Left cardiac atrium (tissue), 4 donors: ENCODE measurements at regions not wholly inside any gene's neighbourhood (a gene's known extent, or its start where the extent isn't known, plus 50 kb on each side); places are given as distances from the start of the nearest gene placed in this dataset.
"Not testable (repeated sequence)": the region's sequence is repeated elsewhere in the genome, so short reads cannot be mapped to it uniquely, and the experiment has no call there.

Experiments used
- ATAC-seq, 2 donors: fragments of 200-7000 bp; cut with Tn5 transposase; one replicate each; pipeline ENCODE4 v1.9.1; 2020; ENCODE audit warnings: mild to moderate bottlenecking in 2 of 2, moderate library complexity in 2 of 2
- DNase-seq: peaks from one replicate; pipeline ENCODE4 v3.0.0-alpha.2; 2020
- intact Hi-C, 2 donors: fragments of 100-400 bp; cut with DNase I; formaldehyde crosslinking; loops; one replicate each; pipeline versions ENCODE4 v1.14.1 to v1.15.1; 2022 to 2023
- donor health status: DM: no; HTN: yes; CAD: no.
- donor health status: DM: no; HTN: yes; CAD: no; lungs with severe emphysema.
- donor health status: DM: yes; HTN: yes; CAD: no.
- donor health status: Dilated cardiomyopathy.

DNA sequence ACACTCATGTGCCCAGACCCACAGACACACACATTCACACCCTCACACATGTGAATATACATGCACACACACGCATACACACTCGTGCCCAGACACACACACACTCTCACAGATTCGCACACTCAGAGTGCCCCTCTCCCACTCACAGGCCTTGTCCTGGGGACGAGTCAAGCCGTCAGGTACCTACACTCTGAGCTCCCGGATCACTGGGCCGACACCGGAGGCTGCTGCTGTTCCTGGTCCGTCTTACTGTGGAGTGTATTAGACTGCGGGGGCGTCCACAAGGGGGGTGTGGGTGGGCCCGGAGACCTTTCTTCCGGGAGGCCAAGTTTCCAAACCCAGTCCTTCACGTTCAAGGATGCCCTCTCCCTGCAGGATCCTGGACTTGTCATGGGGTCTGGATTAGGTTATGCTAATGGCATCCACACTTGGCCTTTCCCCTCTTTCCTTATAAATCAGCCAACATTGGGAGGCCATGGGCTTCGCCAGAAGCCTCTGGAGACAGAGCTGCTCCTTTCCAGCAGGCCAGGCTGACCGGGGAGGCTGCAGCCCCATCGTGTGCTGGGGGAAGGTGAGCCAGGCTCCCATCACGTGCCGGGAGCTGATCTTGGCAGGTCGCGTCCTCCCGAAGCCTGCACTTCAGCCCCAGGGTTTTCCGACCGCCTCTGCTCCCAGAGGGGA is 186.4 kb downstream of the NPIPB11 start:
- intact Hi-C loops = not testable (repeated sequence)

GRCh38 chr16:29219562-29219961 is 186.9 kb downstream of the NPIPB11 start:
- ATAC-seq, intact Hi-C loops, DNase-seq: not testable (repeated sequence)

More for the DNA sequence above, 186.4 kb downstream of the NPIPB11 start:
- ATAC-seq = peak; percentile 50 to 85
- DNase-seq = not testable (repeated sequence)

DNA sequence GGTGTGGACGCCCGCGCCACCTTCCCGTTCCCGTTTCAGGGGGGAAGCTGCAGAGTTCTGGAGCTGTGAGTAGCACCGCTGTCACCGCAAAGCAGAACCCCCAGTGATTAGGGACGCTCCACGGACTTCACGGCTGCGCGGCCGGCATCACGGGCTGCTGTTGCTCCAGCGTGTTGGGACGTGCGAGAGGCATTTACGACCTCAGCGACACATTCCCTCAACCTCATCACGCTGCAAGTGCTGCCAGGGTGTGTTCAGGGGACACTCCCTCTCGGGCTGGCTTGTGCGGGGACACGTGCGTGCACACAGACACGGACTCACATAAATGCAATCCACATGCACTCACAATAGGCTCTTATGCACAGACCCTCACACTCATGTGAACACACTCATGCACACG is 187.9 kb downstream of the NPIPB11 start:
- intact Hi-C loops, ATAC-seq, DNase-seq: not testable (repeated sequence)

GRCh38 chr16:29218171-29218570 is 188.3 kb downstream of the NPIPB11 start:
- intact Hi-C loops, DNase-seq, ATAC-seq: not testable (repeated sequence)

- ATAC-seq, DNase-seq, intact Hi-C loops: not testable (repeated sequence)
Observed at GRCh38 chr16:29217752-29218126, 188.8 kb downstream of the NPIPB11 start.

DNA sequence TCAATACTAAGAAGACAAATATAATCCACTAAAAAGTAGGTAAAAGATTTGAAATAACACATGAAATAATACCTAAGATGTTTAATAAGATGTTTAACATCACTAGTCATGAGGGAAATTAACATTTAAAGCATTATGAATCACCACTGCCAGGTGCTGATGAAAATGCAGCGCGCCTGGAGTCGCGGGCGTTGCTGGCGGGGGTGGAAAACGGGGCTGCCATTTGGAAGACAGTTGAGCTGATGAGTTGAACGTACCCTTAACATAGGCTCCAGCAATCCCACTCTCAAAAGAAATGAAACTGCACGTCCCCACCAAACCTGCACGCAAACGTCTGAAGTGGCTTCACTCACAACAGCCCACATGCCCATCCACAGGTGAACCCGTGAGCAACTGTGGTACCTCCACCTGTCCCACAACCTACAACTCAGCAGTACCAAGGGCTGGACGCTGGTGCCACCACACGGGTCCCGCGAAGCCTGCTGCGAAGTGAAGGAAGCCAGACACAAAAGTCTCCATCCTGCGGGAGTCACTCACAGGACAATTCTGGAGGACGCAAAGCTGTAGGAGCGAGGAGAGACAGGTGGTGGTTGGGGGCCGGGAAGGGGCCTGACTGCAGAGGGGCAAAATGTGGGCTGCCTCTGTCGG is 189.3 kb downstream of the NPIPB11 start:
- ATAC-seq, DNase-seq, intact Hi-C loops: not testable (repeated sequence)

- ATAC-seq, intact Hi-C loops, DNase-seq: not testable (repeated sequence)
Observed at GRCh38 chr16:29213770-29214169, 192.7 kb downstream of the NPIPB11 start.

- ATAC-seq, DNase-seq, intact Hi-C loops: not testable (repeated sequence)
Observed at GRCh38 chr16:29213251-29213650, 193.3 kb downstream of the NPIPB11 start.

- DNase-seq, intact Hi-C loops, ATAC-seq: not testable (repeated sequence)
Observed at GRCh38 chr16:29212084-29213027, 194.2 kb downstream of the NPIPB11 start.

GRCh38 chr16:29211456-29211855 is 195.1 kb downstream of the NPIPB11 start:
- ATAC-seq, DNase-seq: not testable (repeated sequence)

DNA sequence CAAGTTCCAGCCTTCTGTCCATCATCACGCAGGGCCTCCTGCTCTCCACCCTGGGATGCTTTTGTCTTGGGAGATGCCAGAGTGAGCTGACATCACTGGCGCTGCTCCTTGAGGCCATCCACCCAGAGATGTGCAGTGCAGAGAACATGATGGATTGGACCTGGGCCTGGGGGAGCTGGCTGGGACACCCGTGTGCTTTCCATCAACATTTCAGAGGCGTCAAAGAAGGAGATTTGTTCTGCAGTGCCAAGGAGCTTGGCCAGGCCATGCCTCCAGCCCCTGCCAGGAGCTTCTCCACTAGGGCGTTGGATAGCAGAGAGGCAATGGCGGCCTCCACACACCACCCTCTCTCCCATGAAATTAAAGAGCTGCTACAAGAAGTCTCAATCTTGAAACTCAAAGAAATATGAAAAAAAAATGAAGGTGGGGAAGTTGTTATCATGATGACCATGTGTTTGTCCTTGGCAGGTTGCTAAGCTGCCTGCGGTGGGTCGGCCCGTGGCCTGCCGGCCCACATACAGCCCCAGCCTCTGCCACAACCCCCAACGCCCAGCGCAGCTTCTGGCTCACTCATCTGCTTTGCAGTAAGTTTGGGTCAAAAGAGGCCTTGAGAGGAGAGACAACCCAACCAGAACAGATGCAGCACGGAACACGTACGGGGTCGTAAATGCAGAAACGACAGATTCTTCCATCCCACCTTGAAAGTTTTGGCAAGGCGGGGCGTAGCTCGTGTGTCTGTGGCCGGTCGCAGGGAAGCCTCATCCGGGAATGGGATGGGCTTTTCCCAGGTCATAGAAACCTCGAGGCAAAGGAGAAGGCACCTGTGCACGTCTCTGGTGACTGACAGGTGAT is 196.0 kb downstream of the NPIPB11 start:
- ATAC-seq = peak; percentile 50 to 70
- DNase-seq, intact Hi-C loops: not testable (repeated sequence)

More at GRCh38 chr16:29211456-29211855, 195.1 kb downstream of the NPIPB11 start:
- intact Hi-C loops = not testable (repeated sequence)

DNA sequence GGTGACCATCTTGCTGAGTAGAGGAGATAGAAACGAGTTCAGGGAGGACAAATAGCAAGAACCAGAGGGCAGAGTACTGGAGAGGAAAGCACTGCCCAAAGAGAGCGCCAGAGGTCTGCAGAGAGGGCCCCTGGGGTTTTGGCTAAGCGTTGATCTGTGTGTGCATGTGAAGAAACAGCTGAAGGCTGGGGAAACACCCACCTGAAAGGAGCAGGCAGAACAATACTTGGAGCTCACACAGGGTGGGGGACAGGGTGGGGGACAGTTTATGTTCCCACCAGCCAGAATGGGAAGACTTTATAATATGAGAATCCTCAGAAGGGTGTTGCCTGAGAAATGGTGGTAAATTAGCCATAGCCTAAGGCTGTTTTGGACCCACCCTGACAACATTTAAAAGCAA is 200.4 kb downstream of the NPIPB11 start:
- DNase-seq, ATAC-seq, intact Hi-C loops: not testable (repeated sequence)

DNA sequence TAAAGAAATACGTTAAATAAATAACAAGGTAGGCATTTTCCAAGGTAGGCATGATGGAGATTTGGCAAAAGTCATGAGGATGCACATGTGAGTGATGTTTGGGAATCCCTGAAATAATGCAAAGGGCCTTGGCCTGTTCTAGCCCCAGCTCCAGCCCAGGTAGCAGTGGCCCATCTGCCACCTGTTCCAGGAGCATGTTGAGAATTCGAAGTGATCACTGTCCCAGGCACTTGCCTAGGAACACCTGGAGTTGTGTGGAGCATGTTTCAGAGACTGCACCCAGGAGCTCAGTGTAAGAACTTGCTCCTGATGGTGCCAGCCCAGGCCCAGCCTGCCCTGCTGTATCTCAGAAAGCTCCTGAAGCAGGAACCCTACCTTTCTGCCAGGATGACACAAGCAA is 201.4 kb downstream of the NPIPB11 start:
- DNase-seq, ATAC-seq: not testable (repeated sequence)

GRCh38 chr16:29204806-29205135 is 201.7 kb downstream of the NPIPB11 start:
- no peak for ATAC-seq
- DNase-seq = no peak
- intact Hi-C loops = no loop called here

More for the DNA sequence above, 201.4 kb downstream of the NPIPB11 start:
- intact Hi-C loops = not testable (repeated sequence)

DNA sequence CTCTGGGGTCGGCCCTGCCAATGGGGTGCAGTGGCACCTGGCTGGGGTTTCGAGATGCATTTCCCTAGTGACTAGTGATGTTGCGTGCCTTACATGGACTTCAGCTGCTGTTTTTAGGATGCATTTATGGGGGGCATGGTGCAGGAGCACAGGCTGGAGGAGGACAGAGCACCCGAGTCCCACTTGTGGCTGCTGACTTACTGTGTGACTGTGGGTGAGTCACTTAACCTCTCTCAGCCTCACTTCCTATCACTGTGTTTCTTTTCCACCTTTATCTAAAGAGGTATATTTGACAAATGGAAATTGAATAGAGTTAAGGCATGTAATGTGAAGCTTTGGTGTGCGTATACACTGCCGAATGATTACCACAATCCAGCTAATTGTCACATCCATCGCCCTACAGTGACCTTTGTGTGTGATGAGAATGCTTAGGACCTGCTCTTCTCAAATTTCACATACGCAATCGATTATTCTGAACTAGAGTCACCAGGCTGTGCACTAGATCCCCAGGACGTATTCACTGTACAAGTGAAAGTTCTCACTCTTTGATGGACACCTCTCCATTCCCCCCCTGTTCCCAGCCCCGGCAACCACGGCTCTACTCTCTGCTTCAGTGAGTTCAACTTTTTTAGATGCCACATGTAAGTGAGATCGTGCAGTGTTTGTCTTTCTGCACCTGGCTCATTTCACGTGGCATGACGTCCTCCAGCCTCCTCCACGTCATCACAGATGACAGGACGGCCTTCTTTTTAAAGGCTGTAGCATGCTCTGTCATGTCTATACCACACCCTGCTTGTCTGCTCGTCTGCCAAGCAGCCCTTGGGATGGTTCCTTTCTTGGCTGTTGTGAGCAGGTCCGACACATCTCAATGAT is 202.3 kb downstream of the NPIPB11 start:
- intact Hi-C loops, DNase-seq, ATAC-seq: not testable (repeated sequence)

- DNase-seq, ATAC-seq, intact Hi-C loops: not testable (repeated sequence)
Observed at GRCh38 chr16:29203046-29203932, 203.2 kb downstream of the NPIPB11 start.
